H1 (cell line): ENCODE measurements at regions not wholly inside any gene's neighbourhood (a gene's known extent, or its start where the extent isn't known, plus 50 kb on each side); places are given as distances from the start of the nearest gene placed in this dataset.

Experiments
- CTCF ChIA-PET: fragments of 300-600 bp; sonication (Branson Sonifier 250); formaldehyde crosslinking; loops from one replicate; lab custom pipeline; 2021; ENCODE audit not compliant: partially characterized antibody; lab: Charles Lee
- POLR2A ChIA-PET: fragments of 300-600 bp; sonication (Branson Sonifier 250); formaldehyde crosslinking; loops from one replicate; lab custom pipeline; 2021; ENCODE audit warnings: inconsistent platforms; ENCODE audit not compliant: partially characterized antibody; lab: Charles Lee
- DNase-seq, 2 experiments: peaks; one replicate each; pipeline versions ENCODE4 v3.0.0 to v3.0.0-alpha.2; 2010 to 2022; ENCODE audit warnings: low spot score in 2 of 2, low read depth in 1 of 2, mixed read lengths in 1 of 2
- FAIRE-seq: peaks from 2 replicates; lab custom pipeline; 2011; peaks lifted over from hg19 to GRCh38; lab: Jason Lieb, UNC
- H2AFZ ChIP-seq: 2 replicates; pipeline ENCODE4 v1.8.1; 2012; ENCODE audit warnings: low read length, inconsistent platforms
- H2AK5ac ChIP-seq: 2 replicates; pipeline ENCODE4 v1.6.1; 2013; ENCODE audit warnings: low read depth, low read length
- H2BK120ac ChIP-seq: replicated peaks from 2 replicates; pipeline ENCODE3; 2013; ENCODE audit warnings: low read depth, low read length, inconsistent platforms
- H2BK12ac ChIP-seq: 2 replicates; pipeline ENCODE4 v1.6.1; 2013; ENCODE audit warnings: low read depth, low read length
- H2BK15ac ChIP-seq: 2 replicates; pipeline ENCODE4 v1.6.1; 2013; ENCODE audit warnings: low read length
- H2BK20ac ChIP-seq: 2 replicates; pipeline ENCODE4 v1.6.1; 2013; ENCODE audit warnings: low read length
- H2BK5ac ChIP-seq: 2 replicates; pipeline ENCODE4 v1.6.1; 2013; ENCODE audit warnings: low read depth, low read length
- H3K14ac ChIP-seq: 2 replicates; pipeline ENCODE4 v1.6.1; 2013; ENCODE audit warnings: inconsistent platforms; ENCODE audit not compliant: insufficient read length
- H3K18ac ChIP-seq: 2 replicates; pipeline ENCODE4 v1.6.1; 2013; ENCODE audit warnings: low read length; ENCODE audit errors: extremely low read depth
- H3K23ac ChIP-seq: 2 replicates; pipeline ENCODE4 v1.6.1; 2013; ENCODE audit warnings: inconsistent platforms; ENCODE audit not compliant: insufficient read length
- H3K23me2 ChIP-seq: 2 replicates; pipeline ENCODE4 v1.6.1; 2013; ENCODE audit warnings: low read depth, low read length
- H3K27ac ChIP-seq: 2 replicates; pipeline ENCODE4 v1.6.1; 2011; ENCODE audit warnings: low read depth, low read length, inconsistent platforms
- H3K27me3 ChIP-seq, 4 experiments: replicated peaks in 1 of 4; 1 replicate in 1 of 4; 2 replicates in 3 of 4; pipeline versions ENCODE4 v1.6.1 to v1.8.1; 2011 to 2013; ENCODE audit warnings: low read length in 3 of 4, mild to moderate bottlenecking in 3 of 4, inconsistent platforms in 2 of 4, mixed read lengths in 2 of 4, moderate library complexity in 1 of 4; ENCODE audit not compliant: control insufficient read depth in 3 of 4, insufficient read depth in 3 of 4; ENCODE audit errors: extremely low read depth in 1 of 4
- H3K36me3 ChIP-seq, 4 experiments: 2 replicates each; pipeline versions ENCODE4 v1.6.1 to v1.8.1; 2011 to 2013; ENCODE audit warnings: mild to moderate bottlenecking in 4 of 4, low read length in 3 of 4, moderate library complexity in 2 of 4, control low read depth in 1 of 4, inconsistent platforms in 1 of 4; ENCODE audit not compliant: insufficient read depth in 4 of 4, control insufficient read depth in 2 of 4
- H3K4ac ChIP-seq: replicated peaks from 2 replicates; pipeline ENCODE3; 2013; ENCODE audit warnings: low read length, low read depth, mixed read lengths, inconsistent platforms; ENCODE audit not compliant: insufficient read length
- H3K4me1 ChIP-seq, 4 experiments: replicated peaks in 1 of 4; 1 replicate in 1 of 4; 2 replicates in 3 of 4; pipeline versions ENCODE4 v1.6.1 to v1.8.1; 2011 to 2013; ENCODE audit warnings: low read length in 3 of 4, inconsistent platforms in 2 of 4, mixed read lengths in 1 of 4; ENCODE audit not compliant: insufficient read depth in 4 of 4, control insufficient read depth in 3 of 4
- H3K4me2 ChIP-seq, 2 experiments: 2 replicates each; pipeline versions ENCODE4 v1.6.1 to v1.8.1; 2011 to 2013; ENCODE audit warnings: low read depth in 2 of 2, low read length in 2 of 2, control low read depth in 1 of 2, inconsistent platforms in 1 of 2, mild to moderate bottlenecking in 1 of 2; ENCODE audit not compliant: insufficient read depth in 1 of 2
- H3K4me3 ChIP-seq, 4 experiments: fragments of 200-600, 300-600 bp in 1 of 4; sonication (generic), shearing (Covaris generic), sonication (Bioruptor Twin) in 1 of 4; 2 replicates each; pipeline versions ENCODE4 v1.5.1 to v1.8.1; 2011 to 2016; ENCODE audit warnings: low read length in 4 of 4, low read depth in 3 of 4, control low read depth in 2 of 4, inconsistent platforms in 2 of 4, mild to moderate bottlenecking in 2 of 4, mixed read lengths in 1 of 4, moderate library complexity in 1 of 4; ENCODE audit not compliant: insufficient read depth in 2 of 4; ENCODE audit errors: extremely low read depth in 1 of 4
- H3K56ac ChIP-seq: replicated peaks from 2 replicates; pipeline ENCODE3; 2013; ENCODE audit warnings: low read depth, mild to moderate bottlenecking, mixed read lengths, low read length, inconsistent platforms; ENCODE audit not compliant: insufficient read length
- H3K79me1 ChIP-seq: 2 replicates; pipeline ENCODE4 v1.6.1; 2013; ENCODE audit warnings: low read depth, low read length, control low read depth
- H3K79me2 ChIP-seq, 2 experiments: 2 replicates each; pipeline versions ENCODE4 v1.6.1 to v1.8.1; 2012 to 2013; ENCODE audit warnings: low read length in 2 of 2, mild to moderate bottlenecking in 2 of 2, inconsistent platforms in 1 of 2; ENCODE audit not compliant: insufficient read depth in 2 of 2, control insufficient read depth in 1 of 2
- H3K9ac ChIP-seq, 4 experiments: replicated peaks in 1 of 4; 1 replicate in 1 of 4; 2 replicates in 3 of 4; pipeline versions ENCODE4 v1.6.1 to v1.8.1; 2011 to 2013; ENCODE audit warnings: low read depth in 3 of 4, low read length in 3 of 4, control low read depth in 2 of 4, mild to moderate bottlenecking in 2 of 4, moderate library complexity in 2 of 4, inconsistent platforms in 1 of 4; ENCODE audit errors: extremely low read depth in 1 of 4
- H3K9me3 ChIP-seq, 2 experiments: 2 replicates each; pipeline versions ENCODE4 v1.6.1 to v1.8.1; 2012 to 2013; ENCODE audit warnings: mild to moderate bottlenecking in 2 of 2, moderate library complexity in 2 of 2, control low read depth in 1 of 2, inconsistent platforms in 1 of 2, low read depth in 1 of 2, low read length in 1 of 2, mixed read lengths in 1 of 2; ENCODE audit not compliant: insufficient read depth in 2 of 2
- H4K20me1 ChIP-seq, 2 experiments: replicated peaks in 1 of 2; 2 replicates each; pipeline versions ENCODE3 to v1.8.1; 2011 to 2013; ENCODE audit warnings: inconsistent platforms in 2 of 2, low read length in 2 of 2, mild to moderate bottlenecking in 1 of 2; ENCODE audit not compliant: insufficient read depth in 2 of 2, control insufficient read depth in 1 of 2
- H4K5ac ChIP-seq: 2 replicates; pipeline ENCODE4 v1.6.1; 2013; ENCODE audit warnings: low read length, low read depth, mixed read lengths, inconsistent platforms; ENCODE audit not compliant: insufficient read length
- H4K8ac ChIP-seq: 2 replicates; pipeline ENCODE4 v1.8.0; 2013; ENCODE audit warnings: mild to moderate bottlenecking, moderate library complexity, low read length, inconsistent platforms; ENCODE audit not compliant: insufficient read depth; ENCODE audit errors: extremely low read depth
- H4K91ac ChIP-seq: replicated peaks from 2 replicates; pipeline ENCODE3; 2013; ENCODE audit warnings: low read length, mixed read lengths, inconsistent platforms; ENCODE audit not compliant: insufficient read length
- BACH1 ChIP-seq: IDR thresholded peaks from 2 replicates; pipeline ENCODE4 v1.6.1; 2012; ENCODE audit warnings: low read length, improper control_type of control experiment
- CBX8 ChIP-seq: fragments of 300-800, 300-1000 bp; sonication (generic); IDR thresholded peaks from 2 replicates; pipeline ENCODE4 v1.7.1; 2016; ENCODE audit warnings: low read depth, low read length, borderline replicate concordance
- KDM5A ChIP-seq: fragments of 200-600 bp; IDR thresholded peaks from 2 replicates; pipeline ENCODE4 v1.7.1; 2012; ENCODE audit warnings: mild to moderate bottlenecking, low read length, inconsistent platforms, mixed read lengths
- RFX5 ChIP-seq: IDR thresholded peaks from 2 replicates; pipeline ENCODE4 v1.6.1; 2011; ENCODE audit warnings: low read depth, low read length, improper control_type of control experiment, borderline replicate concordance
- WGBS, 2 experiments: shearing (Covaris generic) in 1 of 2; methylation state at CpG; one replicate each; pipeline versions ENCODE4 v1.1.6 to v1.1.7; 2013 to 2015; ENCODE audit warnings: low lambda C conversion rate in 2 of 2, mixed read lengths in 2 of 2, inconsistent platforms in 1 of 2, low coverage in 1 of 2, missing lambda C conversion rate in 1 of 2; ENCODE audit not compliant: insufficient replicate concordance in 2 of 2, insufficient coverage in 1 of 2, insufficient read length in 1 of 2; ENCODE audit errors: extremely low coverage in 1 of 2, missing lambda C conversion rate in 1 of 2; 5-methylcytosine and 5-hydroxymethylcytosine counted together
- TF ChIP-seq, protein P1 (sequence below): IDR thresholded peaks from 2 replicates; pipeline ENCODE4 v1.6.1; 2012; ENCODE audit warnings: inconsistent platforms
- TF ChIP-seq, protein P2 (sequence below): IDR thresholded peaks from 2 replicates; pipeline ENCODE4 v1.6.1; 2011; ENCODE audit warnings: low read depth, mild to moderate bottlenecking, low read length; ENCODE audit not compliant: insufficient read depth

DNA sequence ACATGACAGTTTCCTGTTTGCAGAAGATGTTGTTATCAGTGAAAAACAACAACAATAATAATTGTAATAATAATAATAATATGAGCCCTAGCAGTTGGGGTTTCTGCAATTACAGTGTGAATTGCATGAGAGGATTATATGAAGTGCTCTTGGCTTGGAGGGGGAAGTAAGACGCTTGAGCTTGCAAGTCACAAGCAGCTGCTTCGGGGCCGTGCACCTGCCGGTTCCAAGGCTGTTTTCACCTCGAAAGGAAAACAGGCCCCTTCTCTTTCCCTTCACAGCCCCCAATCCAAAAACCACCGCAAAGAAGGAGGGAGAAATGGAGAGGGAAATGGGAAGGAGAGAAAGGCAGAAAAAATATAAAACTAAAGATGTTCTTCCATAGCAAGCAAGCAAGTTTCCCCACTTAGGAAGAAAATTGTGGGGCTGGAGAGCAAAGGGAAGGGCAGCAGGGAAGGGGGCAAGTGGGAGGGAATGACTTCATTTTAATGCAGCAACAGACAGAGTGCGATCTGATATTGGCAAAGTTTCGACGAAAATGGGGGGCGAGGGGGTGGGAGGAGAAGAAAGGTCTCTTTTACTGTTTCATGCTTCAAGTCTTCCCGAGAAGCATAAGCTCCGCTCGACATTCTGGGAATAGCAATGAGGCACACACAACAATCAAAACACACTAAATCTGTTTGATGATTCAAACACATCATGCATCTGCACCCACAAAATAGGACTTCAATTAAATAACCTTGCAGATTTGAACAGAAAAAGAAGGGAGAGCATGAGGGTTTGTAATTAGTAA lies 284.2 kb upstream of the ATP11B start:
- H4K20me1 ChIP-seq = no peaks in the 10 kb centered on the region
- H2BK120ac ChIP-seq = no peak overlapping the region
- H2BK15ac ChIP-seq = no peak overlapping the region
- no peaks in the 10 kb centered on the region for H3K79me2 ChIP-seq
- H3K14ac ChIP-seq = no peak overlapping the region
- 68% methylated on average over 13 of the region's 13 CpGs; no CpG with 5 or more reads in 1 of the 2 experiments for WGBS, 2 experiments
- no peak overlapping the region for H3K4me3 ChIP-seq
- no peak overlapping the region for H4K8ac ChIP-seq
- TF ChIP-seq, protein P1, sequence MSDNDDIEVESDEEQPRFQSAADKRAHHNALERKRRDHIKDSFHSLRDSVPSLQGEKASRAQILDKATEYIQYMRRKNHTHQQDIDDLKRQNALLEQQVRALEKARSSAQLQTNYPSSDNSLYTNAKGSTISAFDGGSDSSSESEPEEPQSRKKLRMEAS = no peak
- TF ChIP-seq CBX8 (no peak), BACH1 (no peak), KDM5A (no peak), RFX5 (no peak)
- TF ChIP-seq, protein P2, sequence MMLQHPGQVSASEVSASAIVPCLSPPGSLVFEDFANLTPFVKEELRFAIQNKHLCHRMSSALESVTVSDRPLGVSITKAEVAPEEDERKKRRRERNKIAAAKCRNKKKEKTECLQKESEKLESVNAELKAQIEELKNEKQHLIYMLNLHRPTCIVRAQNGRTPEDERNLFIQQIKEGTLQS = no peak
- no peak overlapping the region for H3K18ac ChIP-seq
- CTCF ChIA-PET = interaction anchor here (0.6 to 1.2 kb wide), 7 partner anchors 9 to 1011 kb away, joined by 3 to 4 read pairs (median 3); no protein-coding TSS in a partner anchor
- H3K23me2 ChIP-seq = no peaks in the 10 kb centered on the region
- no peak overlapping the region; a peak in 1 of 7 replicates for H3K9ac ChIP-seq
- H4K5ac ChIP-seq = no peak overlapping the region
- H3K4ac ChIP-seq = no peak overlapping the region
- no peak overlapping the region for H3K27ac ChIP-seq
- no peaks in the 10 kb centered on the region for H3K36me3 ChIP-seq
- POLR2A ChIA-PET = interaction anchor here (2.1 kb wide), 1 partner anchor 8 kb away, joined by 5 read pairs; no protein-coding TSS in a partner anchor
- FAIRE-seq (no peak), DNase-seq (no peak)
- no peak overlapping the region; the same call in 1 of the 2 replicates for H2BK12ac ChIP-seq
- H3K56ac ChIP-seq = peak overlapping the region; percentile 24
- no peaks in the 10 kb centered on the region for H3K9me3 ChIP-seq
- H3K4me1 ChIP-seq = peaks cover 4 to 6% (median 5%) of the 10 kb centered on the region in 4 experiments; a peak in 5 of 7 replicates
- H3K27me3 ChIP-seq = no peaks in the 10 kb centered on the region
- peak overlapping the region; percentile 26; the same call in 1 of the 2 replicates for H2AFZ ChIP-seq
- no peak overlapping the region for H4K91ac ChIP-seq
- H2BK20ac ChIP-seq = no peak overlapping the region
- no peak overlapping the region for H2AK5ac ChIP-seq
- no peak overlapping the region for H2BK5ac ChIP-seq
- H3K23ac ChIP-seq = no peak overlapping the region
- no peaks in the 10 kb centered on the region for H3K79me1 ChIP-seq
- H3K4me2 ChIP-seq = no peak overlapping the region
